ENCODE measurements at regions not wholly inside any gene's neighbourhood (a gene's known extent, or its start where the extent isn't known, plus 50 kb on each side); places are given as distances from the start of the nearest gene placed in this dataset.

GRCh38 chr17:55617441-55617840 lies 105.2 kb downstream of the TMEM100 start:
- Mint-ChIP-seq H3K27me3 (ENCODE audit: low read depth) (no peaks in the 10 kb centered on the region), H3K27ac (ENCODE audit: unreplicated experiment) (no peak overlapping the region), H3K36me3 (ENCODE audit: low read depth) (no peaks in the 10 kb centered on the region), H3K4me3 (no peak overlapping the region), H3K9me3 (no peaks in the 10 kb centered on the region), H3K4me1 (no peaks in the 10 kb centered on the region)
- no peak for TF ChIP-seq CTCF (conservative IDR thresholded peaks at IDR 0.05)
- no peak for DNase-seq (ENCODE audit: low read depth, low spot score)

GRCh38 chr17:55614061-55614460 lies 102.8 kb upstream of the SMIM36 start:
- H3K36me3 Mint-ChIP-seq (ENCODE audit: low read depth) = no peaks in the 10 kb centered on the region
- no peak for TF ChIP-seq CTCF (conservative IDR thresholded peaks at IDR 0.05)
- H3K4me3 Mint-ChIP-seq = no peak overlapping the region
- no peak for DNase-seq (ENCODE audit: low read depth, low spot score)
- H3K27me3 Mint-ChIP-seq (ENCODE audit: low read depth) = no peaks in the 10 kb centered on the region
- H3K27ac Mint-ChIP-seq (ENCODE audit: unreplicated experiment) = no peak overlapping the region
- H3K9me3 Mint-ChIP-seq = no peaks in the 10 kb centered on the region
- no peaks in the 10 kb centered on the region for H3K4me1 Mint-ChIP-seq

GRCh38 chr17:55612691-55613141 lies 101.5 kb upstream of the SMIM36 start:
- H3K4me3 Mint-ChIP-seq = no peak overlapping the region
- TF ChIP-seq CTCF (conservative IDR thresholded peaks at IDR 0.05) = no peak
- no peaks in the 10 kb centered on the region for H3K4me1 Mint-ChIP-seq
- H3K36me3 Mint-ChIP-seq (ENCODE audit: low read depth) = no peaks in the 10 kb centered on the region
- no peak for DNase-seq (ENCODE audit: low read depth, low spot score)
- no peaks in the 10 kb centered on the region for H3K27me3 Mint-ChIP-seq (ENCODE audit: low read depth)
- H3K9me3 Mint-ChIP-seq = no peaks in the 10 kb centered on the region
- no peak overlapping the region for H3K27ac Mint-ChIP-seq (ENCODE audit: unreplicated experiment)

GRCh38 chr17:55607731-55608341 lies 96.6 kb upstream of the SMIM36 start:
- no peak for TF ChIP-seq CTCF (conservative IDR thresholded peaks at IDR 0.05)
- H3K9me3 Mint-ChIP-seq = no peaks in the 10 kb centered on the region
- no peaks in the 10 kb centered on the region for H3K27me3 Mint-ChIP-seq (ENCODE audit: low read depth)
- H3K4me1 Mint-ChIP-seq = no peaks in the 10 kb centered on the region
- H3K36me3 Mint-ChIP-seq (ENCODE audit: low read depth) = no peaks in the 10 kb centered on the region
- no peak for DNase-seq (ENCODE audit: low read depth, low spot score)
- no peak overlapping the region for H3K4me3 Mint-ChIP-seq
- no peak overlapping the region for H3K27ac Mint-ChIP-seq (ENCODE audit: unreplicated experiment)

- no peaks in the 10 kb centered on the region for H3K36me3 Mint-ChIP-seq (ENCODE audit: low read depth)
- TF ChIP-seq CTCF (conservative IDR thresholded peaks at IDR 0.05) = no peak
- H3K27ac Mint-ChIP-seq (ENCODE audit: unreplicated experiment) = no peak overlapping the region
- H3K4me3 Mint-ChIP-seq = no peak overlapping the region
- H3K9me3 Mint-ChIP-seq = no peaks in the 10 kb centered on the region
- no peaks in the 10 kb centered on the region for H3K4me1 Mint-ChIP-seq
- DNase-seq (ENCODE audit: low read depth, low spot score) = no peak
- no peaks in the 10 kb centered on the region for H3K27me3 Mint-ChIP-seq (ENCODE audit: low read depth)
These were observed 95.2 kb upstream of the SMIM36 start for GRCh38 chr17:55606488-55606815.

All from neural crest cell (in vitro differentiated cells).